Tibial artery (tissue), 4 donors: ENCODE measurements at regions not wholly inside any gene's neighbourhood (a gene's known extent, or its start where the extent isn't known, plus 50 kb on each side); places are given as distances from the start of the nearest gene placed in this dataset.

Experiments
- DNase-seq, 2 donors: peaks; one replicate each; pipeline ENCODE4 v3.0.0-alpha.2; 2019
- H3K27ac ChIP-seq, 2 donors: fragments of 200-600 bp; sonication (generic) in 1 of 2; 1 replicate in 1 of 2; 2 replicates in 1 of 2; pipeline ENCODE4 v1.5.1; 2018 to 2019; ENCODE audit warnings: mild to moderate bottlenecking in 1 of 2
- H3K27me3 ChIP-seq, 2 donors: fragments of 200-600 bp; sonication (generic) in 1 of 2; one replicate each; pipeline versions ENCODE4 v1.5.1 to v1.6.0; 2016 to 2019
- H3K36me3 ChIP-seq, 3 donors: fragments of 200-600 bp; sonication (generic) in 2 of 3; one replicate each; pipeline ENCODE4 v1.5.1; 2016 to 2019; ENCODE audit warnings: mild to moderate bottlenecking in 2 of 3
- H3K4me1 ChIP-seq, 4 donors: fragments of 200-600 bp; sonication (generic) in 2 of 4; 1 replicate in 3 of 4; 2 replicates in 1 of 4; pipeline ENCODE4 v1.5.1; 2016 to 2019
- H3K4me3 ChIP-seq, 2 donors: fragments of 200-600 bp; sonication (generic) in 1 of 2; 1 replicate in 1 of 2; 2 replicates in 1 of 2; pipeline ENCODE4 v1.5.1; 2018 to 2019; ENCODE audit warnings: mild to moderate bottlenecking in 2 of 2
- H3K9me3 ChIP-seq, 3 donors: fragments of 200-600 bp; sonication (generic) in 1 of 3; one replicate each; pipeline ENCODE4 v1.5.1; 2016 to 2019
- intact Hi-C: fragments of 100-400 bp; cut with DNase I; formaldehyde crosslinking; loops from one replicate; pipeline ENCODE4 v1.15.0; 2023; ENCODE audit warnings: low total_unique reads
- TF ChIP-seq, protein P1 (sequence below), 2 experiments: fragments of 200-600 bp in 1 of 2; fragments of 450-650 bp in 1 of 2; IDR thresholded peaks; one replicate each; pipeline ENCODE4 v1.5.1; 2017 to 2019; ENCODE audit warnings: antibody characterized with exemption in 2 of 2, mild to moderate bottlenecking in 1 of 2, moderate library complexity in 1 of 2

DNA sequence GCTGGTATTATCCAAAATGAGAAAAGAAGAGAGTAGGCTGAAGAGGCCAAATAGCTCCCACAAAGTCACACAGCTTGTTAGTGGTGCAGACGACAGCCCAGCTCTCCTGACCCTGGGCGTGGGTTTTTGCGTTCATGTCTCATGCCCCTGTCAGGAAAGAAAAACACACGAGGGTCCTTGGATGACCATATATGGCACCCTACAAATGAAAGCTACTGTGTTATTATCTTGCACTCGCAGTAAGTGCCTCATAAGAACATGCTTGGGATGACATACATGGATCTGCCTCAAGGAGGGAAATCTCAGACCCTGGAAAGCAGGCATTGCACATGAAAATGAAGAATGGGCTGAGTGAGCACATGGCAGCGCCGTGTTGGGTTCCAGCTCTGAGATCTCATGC is 89.7 kb downstream of the SEMA4F start:
- no peak for DNase-seq
- no peak overlapping the region for H3K4me3 ChIP-seq
- H3K4me1 ChIP-seq: peaks cover 0 to 30% (median 16%) of the 10 kb centered on the region in 4 donors
- H3K9me3 ChIP-seq: no peaks in the 10 kb centered on the region
- no peaks in the 10 kb centered on the region for H3K36me3 ChIP-seq
- TF ChIP-seq, protein P1, sequence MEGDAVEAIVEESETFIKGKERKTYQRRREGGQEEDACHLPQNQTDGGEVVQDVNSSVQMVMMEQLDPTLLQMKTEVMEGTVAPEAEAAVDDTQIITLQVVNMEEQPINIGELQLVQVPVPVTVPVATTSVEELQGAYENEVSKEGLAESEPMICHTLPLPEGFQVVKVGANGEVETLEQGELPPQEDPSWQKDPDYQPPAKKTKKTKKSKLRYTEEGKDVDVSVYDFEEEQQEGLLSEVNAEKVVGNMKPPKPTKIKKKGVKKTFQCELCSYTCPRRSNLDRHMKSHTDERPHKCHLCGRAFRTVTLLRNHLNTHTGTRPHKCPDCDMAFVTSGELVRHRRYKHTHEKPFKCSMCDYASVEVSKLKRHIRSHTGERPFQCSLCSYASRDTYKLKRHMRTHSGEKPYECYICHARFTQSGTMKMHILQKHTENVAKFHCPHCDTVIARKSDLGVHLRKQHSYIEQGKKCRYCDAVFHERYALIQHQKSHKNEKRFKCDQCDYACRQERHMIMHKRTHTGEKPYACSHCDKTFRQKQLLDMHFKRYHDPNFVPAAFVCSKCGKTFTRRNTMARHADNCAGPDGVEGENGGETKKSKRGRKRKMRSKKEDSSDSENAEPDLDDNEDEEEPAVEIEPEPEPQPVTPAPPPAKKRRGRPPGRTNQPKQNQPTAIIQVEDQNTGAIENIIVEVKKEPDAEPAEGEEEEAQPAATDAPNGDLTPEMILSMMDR (IDR thresholded peaks at IDR 0.05): no peak
- no peaks in the 10 kb centered on the region for H3K27me3 ChIP-seq
- H3K27ac ChIP-seq: no peak overlapping the region
- intact Hi-C loops: no loop called here

DNA sequence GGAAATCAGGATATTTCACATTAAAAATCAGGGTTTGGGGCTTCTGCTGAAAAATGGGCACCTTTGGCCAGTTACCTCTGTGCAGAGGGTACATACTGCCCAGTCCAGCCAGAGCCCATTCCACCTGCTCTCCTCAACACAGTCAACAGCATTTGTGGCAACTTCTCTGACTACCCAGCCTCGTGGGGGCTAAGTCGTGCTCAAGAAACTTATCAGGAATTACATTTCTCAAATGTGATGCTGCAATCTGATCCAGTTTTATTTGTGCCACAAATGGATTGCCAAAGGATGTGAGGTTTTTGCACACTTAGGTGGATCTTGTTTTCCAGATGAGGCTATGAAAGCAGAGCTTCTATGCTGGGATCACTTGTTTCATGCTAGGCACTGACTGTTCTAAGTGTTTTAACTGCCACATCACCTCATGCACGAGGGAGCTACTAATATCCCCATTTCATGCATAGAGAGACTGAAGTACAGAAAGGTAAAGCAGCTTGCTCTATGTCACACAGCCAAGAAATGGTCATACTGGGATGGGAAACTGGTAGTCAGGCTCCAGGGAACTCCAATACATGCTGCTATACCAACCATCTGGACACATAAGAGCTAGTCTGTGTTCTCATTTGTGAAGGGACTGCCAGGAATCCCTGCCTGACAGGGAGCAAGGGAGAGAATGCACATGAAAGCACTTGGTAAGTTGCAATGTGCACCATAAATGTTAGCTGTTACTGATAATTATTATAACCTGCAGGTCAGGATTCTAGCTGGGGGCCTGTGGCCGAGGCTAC is 89.0 kb upstream of the HK2 start:
- H3K4me3 ChIP-seq: no peak overlapping the region
- H3K36me3 ChIP-seq: no peaks in the 10 kb centered on the region
- no peaks in the 10 kb centered on the region for H3K9me3 ChIP-seq
- intact Hi-C loops: no loop called here
- H3K4me1 ChIP-seq: peaks cover 0 to 27% (median 16%) of the 10 kb centered on the region in 4 donors
- no peak overlapping the region for H3K27ac ChIP-seq
- TF ChIP-seq, protein P1 (IDR thresholded peaks at IDR 0.05): no peak
- H3K27me3 ChIP-seq: no peaks in the 10 kb centered on the region
- DNase-seq: no peak

DNA sequence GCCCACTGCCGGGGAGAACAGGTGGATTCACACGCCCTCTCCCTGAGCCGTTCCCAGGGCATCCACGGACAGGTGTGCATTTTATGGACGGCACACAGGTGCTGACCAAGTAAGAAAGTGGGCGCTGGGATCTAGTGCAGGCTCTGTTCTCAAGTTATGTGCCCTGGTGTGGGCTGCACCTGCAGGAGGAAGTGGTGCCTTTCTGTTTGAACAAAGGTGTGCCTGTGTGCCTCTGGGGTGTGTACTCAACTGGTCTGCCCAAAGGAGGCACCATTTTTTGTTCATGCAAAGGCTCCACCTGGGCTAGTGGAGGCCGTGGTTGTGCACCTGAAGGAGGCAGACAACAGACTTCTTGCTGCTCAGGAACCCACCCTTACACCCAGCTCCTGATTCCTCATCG is 88.2 kb upstream of the HK2 start:
- Histone ChIP-seq H3K4me1 (peaks cover 0 to 18% (median 12%) of the 10 kb centered on the region in 4 donors), H3K9me3 (no peaks in the 10 kb centered on the region), H3K27ac (no peak overlapping the region), H3K27me3 (no peaks in the 10 kb centered on the region), H3K4me3 (no peak overlapping the region), H3K36me3 (no peaks in the 10 kb centered on the region)
- TF ChIP-seq, protein P1 (IDR thresholded peaks at IDR 0.05): no peak
- no peak for DNase-seq
- intact Hi-C loops: no loop called here

DNA sequence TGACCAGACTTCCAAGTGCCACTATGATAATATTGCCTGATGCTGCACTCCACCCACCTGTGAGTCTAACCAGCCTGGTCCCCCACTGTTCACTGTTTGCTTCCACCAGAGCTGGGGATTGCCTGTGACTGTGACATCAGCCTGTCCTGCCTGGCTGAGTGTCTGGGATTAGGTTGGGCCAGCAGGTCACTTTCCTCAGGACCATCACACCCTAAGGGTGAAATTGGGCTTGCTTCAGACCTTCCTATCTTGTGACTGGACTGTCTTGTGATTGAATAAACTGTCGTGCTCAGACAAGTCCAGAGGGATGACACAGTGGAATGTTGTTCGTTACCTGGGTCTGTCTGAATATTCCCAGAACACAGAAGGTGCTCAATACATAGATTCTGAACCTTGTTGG is 87.4 kb upstream of the HK2 start:
- Histone ChIP-seq H3K36me3 (no peaks in the 10 kb centered on the region), H3K4me1 (peaks cover 0 to 11% (median 5%) of the 10 kb centered on the region in 4 donors), H3K27me3 (no peaks in the 10 kb centered on the region), H3K27ac (no peak overlapping the region), H3K9me3 (no peaks in the 10 kb centered on the region), H3K4me3 (no peak overlapping the region)
- DNase-seq: no peak
- intact Hi-C loops: no loop called here
- TF ChIP-seq, protein P1 (IDR thresholded peaks at IDR 0.05): no peak

DNA sequence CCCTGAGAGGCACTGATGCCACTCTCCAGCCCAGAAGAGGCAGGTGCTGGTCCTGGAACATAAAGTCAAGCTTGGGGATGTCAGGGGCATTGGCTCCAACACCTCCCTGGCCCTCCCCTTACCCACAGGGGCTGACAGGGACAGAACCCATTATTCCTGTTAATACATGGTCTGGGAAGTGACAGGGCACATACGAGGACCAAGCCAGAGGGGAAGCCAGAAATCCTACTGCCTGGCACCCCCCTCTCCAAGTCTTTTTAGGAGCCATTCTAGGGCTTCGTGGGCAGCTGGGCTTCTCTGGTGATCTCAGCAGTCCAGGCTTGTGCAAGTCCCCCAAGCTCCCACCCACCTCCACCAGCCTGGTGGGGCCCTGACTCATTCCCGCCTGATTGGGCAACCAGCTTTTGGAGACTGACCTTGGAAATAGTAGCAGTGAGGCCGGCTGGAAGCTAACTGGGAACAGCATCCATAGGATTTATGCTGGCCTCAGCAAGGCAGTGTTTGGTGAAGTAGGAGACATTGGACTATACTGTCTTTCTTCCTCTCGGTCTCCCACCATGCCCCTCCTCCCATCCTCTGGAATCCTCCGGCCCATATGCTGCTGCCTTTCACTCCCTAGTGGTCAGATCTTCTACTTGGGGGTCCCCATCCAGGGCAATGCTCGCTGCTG is 86.4 kb upstream of the HK2 start:
- intact Hi-C loops: no loop called here
- H3K27ac ChIP-seq: no peak overlapping the region
- no peak for DNase-seq
- no peaks in the 10 kb centered on the region for H3K36me3 ChIP-seq
- no peak overlapping the region for H3K4me3 ChIP-seq
- peaks cover 0 to under 1% (median 0%) of the 10 kb centered on the region in 4 donors for H3K4me1 ChIP-seq
- TF ChIP-seq, protein P1 (IDR thresholded peaks at IDR 0.05): no peak
- no peaks in the 10 kb centered on the region for H3K9me3 ChIP-seq
- no peaks in the 10 kb centered on the region for H3K27me3 ChIP-seq
